CD8-positive, alpha-beta memory T cell (primary cell): ENCODE measurements at regions not wholly inside any gene's neighbourhood (a gene's known extent, or its start where the extent isn't known, plus 50 kb on each side); places are given as distances from the start of the nearest gene placed in this dataset.

Source experiments
- CTCF ChIA-PET: fragments of 350-600 bp; sonication (Branson Sonifier 250); formaldehyde crosslinking; loops from one replicate; lab custom pipeline; 2021; ENCODE audit warnings: antibody characterized with exemption; lab: Charles Lee
- POLR2A ChIA-PET: fragments of 350-600 bp; sonication (Branson Sonifier 250); formaldehyde crosslinking; loops from one replicate; lab custom pipeline; 2021; ENCODE audit warnings: antibody characterized with exemption; lab: Charles Lee
- DNase-seq, 5 donors: peaks; one replicate each; pipeline versions ENCODE4 v3.0.0 to v3.0.0-alpha.2; 2020 to 2022; ENCODE audit warnings: mixed read lengths in 1 of 5
- H3K27ac ChIP-seq: one replicate; pipeline ENCODE4 v1.7.0; 2013; ENCODE audit warnings: low read depth, mild to moderate bottlenecking, low read length, moderate library complexity
- H3K27me3 ChIP-seq: 2 replicates; pipeline ENCODE4 v1.7.0; 2013; ENCODE audit warnings: low read length, mild to moderate bottlenecking; ENCODE audit not compliant: insufficient read depth, poor library complexity, severe bottlenecking
- H3K36me3 ChIP-seq: 2 replicates; pipeline ENCODE4 v1.7.0; 2013; ENCODE audit warnings: mild to moderate bottlenecking, low read length, moderate library complexity; ENCODE audit not compliant: insufficient read depth
- H3K4me1 ChIP-seq: 2 replicates; pipeline ENCODE4 v1.7.0; 2013; ENCODE audit warnings: mild to moderate bottlenecking, low read length, moderate library complexity; ENCODE audit not compliant: insufficient read depth
- H3K4me3 ChIP-seq: 2 replicates; pipeline ENCODE4 v1.7.0; 2013; ENCODE audit warnings: mild to moderate bottlenecking, low read length
- H3K9me3 ChIP-seq: 2 replicates; pipeline ENCODE4 v1.7.0; 2013; ENCODE audit warnings: mild to moderate bottlenecking, low read length
- H3K27ac Mint-ChIP-seq, 8 donors: one replicate each; pipeline ENCODE4 v1.8.0; 2020 to 2021; ENCODE audit warnings: mixed read lengths in 8 of 8, mild to moderate bottlenecking in 6 of 8, inconsistent platforms in 3 of 8, moderate library complexity in 3 of 8
- H3K27me3 Mint-ChIP-seq, 2 donors: one replicate each; pipeline ENCODE4 v1.8.0; 2020 to 2021; ENCODE audit warnings: mixed read lengths in 2 of 2, mild to moderate bottlenecking in 1 of 2, moderate library complexity in 1 of 2
- H3K36me3 Mint-ChIP-seq, 3 donors: one replicate each; pipeline ENCODE4 v1.8.0; 2020 to 2021; ENCODE audit warnings: mixed read lengths in 3 of 3, inconsistent platforms in 1 of 3, mild to moderate bottlenecking in 1 of 3
- H3K4me1 Mint-ChIP-seq, 3 donors: one replicate each; pipeline ENCODE4 v1.8.0; 2020 to 2021; ENCODE audit warnings: mixed read lengths in 3 of 3, inconsistent platforms in 1 of 3, mild to moderate bottlenecking in 1 of 3
- H3K4me3 Mint-ChIP-seq, 7 donors: one replicate each; pipeline ENCODE4 v1.8.0; 2020 to 2021; ENCODE audit warnings: mixed read lengths in 7 of 7, mild to moderate bottlenecking in 6 of 7, moderate library complexity in 4 of 7, inconsistent platforms in 2 of 7
- H3K9me3 Mint-ChIP-seq, 5 donors: one replicate each; pipeline ENCODE4 v1.8.0; 2020 to 2022; ENCODE audit warnings: mixed read lengths in 5 of 5, mild to moderate bottlenecking in 3 of 5, moderate library complexity in 2 of 5, inconsistent platforms in 1 of 5

DNA sequence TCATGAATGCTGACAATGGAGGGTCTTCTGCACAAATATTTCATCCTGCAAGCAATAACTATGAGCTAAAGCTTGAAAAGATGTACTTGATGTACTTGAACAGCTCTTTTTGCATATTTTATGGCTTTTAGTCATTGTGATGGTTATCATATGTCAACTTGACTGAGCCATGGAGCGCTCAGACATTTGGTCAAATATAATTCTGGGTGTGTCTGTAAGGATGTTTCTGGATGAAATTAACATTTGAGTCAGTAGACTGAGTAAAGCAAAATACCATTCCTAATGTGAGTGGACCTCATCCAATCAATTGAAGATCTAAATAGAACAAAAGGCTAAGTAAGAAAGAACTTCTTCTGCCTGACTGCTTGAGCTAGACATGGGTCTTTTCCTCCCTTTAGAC, 509.0 kb downstream of the BCL11A start:
- H3K27ac ChIP-seq = no peak overlapping the region
- no peaks in the 10 kb centered on the region for H3K4me1 Mint-ChIP-seq
- H3K27ac Mint-ChIP-seq = no peak overlapping the region
- POLR2A ChIA-PET = no interaction called here
- no peak overlapping the region for H3K4me3 ChIP-seq
- no peak overlapping the region for H3K4me3 Mint-ChIP-seq
- H3K27me3 Mint-ChIP-seq = no peaks in the 10 kb centered on the region
- H3K27me3 ChIP-seq = no peaks in the 10 kb centered on the region
- no peaks in the 10 kb centered on the region for H3K4me1 ChIP-seq
- H3K9me3 Mint-ChIP-seq = peaks cover 0 to 8% (median 2%) of the 10 kb centered on the region in 5 donors
- CTCF ChIA-PET = no interaction called here
- no peaks in the 10 kb centered on the region for H3K36me3 Mint-ChIP-seq
- DNase-seq = no peak
- no peaks in the 10 kb centered on the region for H3K36me3 ChIP-seq
- H3K9me3 ChIP-seq = no peaks in the 10 kb centered on the region

DNA sequence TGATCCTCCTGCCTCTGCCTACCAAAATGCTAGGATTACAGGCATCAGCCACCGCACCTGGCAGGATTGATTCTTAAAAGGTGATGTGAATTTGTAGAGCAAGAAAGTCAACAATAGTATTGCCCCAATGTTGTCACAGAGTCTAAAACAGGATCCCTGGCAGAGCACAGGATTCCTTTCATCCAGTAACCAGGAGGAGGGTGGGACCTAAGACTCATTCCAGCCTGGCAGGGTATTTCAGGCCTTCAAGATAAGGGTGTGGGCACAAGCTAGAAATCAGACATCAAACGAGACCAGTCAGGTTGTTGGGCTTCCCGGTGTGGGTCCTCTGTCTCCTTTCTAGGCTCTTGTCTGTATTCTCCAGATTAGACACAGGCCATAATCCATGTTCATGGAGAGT, 511.4 kb downstream of the BCL11A start:
- ChIA-PET CTCF (no interaction called here), POLR2A (no interaction called here)
- no peaks in the 10 kb centered on the region for H3K4me1 ChIP-seq
- H3K36me3 ChIP-seq = no peaks in the 10 kb centered on the region
- Mint-ChIP-seq H3K27ac (no peak overlapping the region), H3K9me3 (peaks cover 0 to 8% (median 0%) of the 10 kb centered on the region in 5 donors), H3K27me3 (no peaks in the 10 kb centered on the region), H3K4me3 (no peak overlapping the region), H3K36me3 (no peaks in the 10 kb centered on the region), H3K4me1 (no peaks in the 10 kb centered on the region)
- H3K9me3 ChIP-seq = no peaks in the 10 kb centered on the region
- H3K27ac ChIP-seq = no peak overlapping the region
- DNase-seq = no peak
- no peak overlapping the region for H3K4me3 ChIP-seq
- no peaks in the 10 kb centered on the region for H3K27me3 ChIP-seq

DNA sequence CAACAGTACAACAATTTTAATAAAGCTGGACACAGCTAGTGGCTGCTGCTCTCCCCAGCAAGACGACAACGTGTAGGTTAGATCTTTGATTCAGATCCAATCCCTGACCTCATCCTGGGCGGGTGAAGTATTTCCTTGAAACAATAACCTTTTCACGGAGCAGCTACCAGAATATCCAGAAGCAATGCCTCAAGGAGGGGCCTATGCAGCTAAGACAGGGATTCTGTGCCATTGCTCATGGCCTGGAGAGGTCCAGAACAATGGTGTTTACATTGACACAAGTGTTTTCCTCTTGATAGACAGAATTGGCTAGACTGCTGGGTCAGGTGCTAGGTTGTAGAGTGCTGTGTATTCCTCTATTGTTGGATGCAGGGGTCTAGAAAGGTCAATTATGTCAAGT, 520.1 kb downstream of the BCL11A start:
- Histone ChIP-seq H3K27me3 (no peaks in the 10 kb centered on the region), H3K27ac (no peak overlapping the region), H3K9me3 (no peaks in the 10 kb centered on the region), H3K4me3 (no peak overlapping the region), H3K4me1 (no peaks in the 10 kb centered on the region), H3K36me3 (no peaks in the 10 kb centered on the region)
- peaks cover 0 to 2% of the 10 kb centered on the region in 2 donors for H3K27me3 Mint-ChIP-seq
- POLR2A ChIA-PET = no interaction called here
- H3K4me1 Mint-ChIP-seq = no peaks in the 10 kb centered on the region
- CTCF ChIA-PET = no interaction called here
- H3K9me3 Mint-ChIP-seq = peaks cover 5 to 23% (median 11%) of the 10 kb centered on the region in 5 donors
- DNase-seq = no peak
- no peak overlapping the region for H3K4me3 Mint-ChIP-seq
- H3K27ac Mint-ChIP-seq = no peak overlapping the region
- no peaks in the 10 kb centered on the region for H3K36me3 Mint-ChIP-seq

DNA sequence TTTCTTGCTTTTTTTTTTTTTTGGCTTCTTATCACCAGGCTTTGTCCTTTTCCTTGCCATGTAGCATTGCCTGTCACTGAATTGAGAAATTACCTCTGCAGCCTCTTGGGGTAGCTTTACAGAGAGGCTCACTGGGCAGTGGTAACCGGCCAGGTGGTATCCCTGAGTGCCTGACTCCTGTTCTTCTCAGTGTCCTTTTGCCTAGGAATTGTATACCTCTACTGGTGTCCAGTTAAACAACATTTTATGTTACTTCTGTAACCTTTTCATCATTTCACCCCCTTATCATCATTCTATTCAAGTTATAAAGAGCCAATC, 523.9 kb downstream of the BCL11A start:
- Histone ChIP-seq H3K36me3 (no peaks in the 10 kb centered on the region), H3K27me3 (no peaks in the 10 kb centered on the region), H3K4me3 (no peak overlapping the region), H3K9me3 (no peaks in the 10 kb centered on the region), H3K27ac (no peak overlapping the region), H3K4me1 (no peaks in the 10 kb centered on the region)
- Mint-ChIP-seq H3K27me3 (peaks cover 0 to 2% of the 10 kb centered on the region in 2 donors), H3K27ac (no peak overlapping the region), H3K9me3 (peaks cover 5 to 23% (median 10%) of the 10 kb centered on the region in 5 donors), H3K4me3 (no peak overlapping the region), H3K36me3 (no peaks in the 10 kb centered on the region), H3K4me1 (no peaks in the 10 kb centered on the region)
- DNase-seq = no peak
- POLR2A ChIA-PET = no interaction called here
- CTCF ChIA-PET = no interaction called here

DNA sequence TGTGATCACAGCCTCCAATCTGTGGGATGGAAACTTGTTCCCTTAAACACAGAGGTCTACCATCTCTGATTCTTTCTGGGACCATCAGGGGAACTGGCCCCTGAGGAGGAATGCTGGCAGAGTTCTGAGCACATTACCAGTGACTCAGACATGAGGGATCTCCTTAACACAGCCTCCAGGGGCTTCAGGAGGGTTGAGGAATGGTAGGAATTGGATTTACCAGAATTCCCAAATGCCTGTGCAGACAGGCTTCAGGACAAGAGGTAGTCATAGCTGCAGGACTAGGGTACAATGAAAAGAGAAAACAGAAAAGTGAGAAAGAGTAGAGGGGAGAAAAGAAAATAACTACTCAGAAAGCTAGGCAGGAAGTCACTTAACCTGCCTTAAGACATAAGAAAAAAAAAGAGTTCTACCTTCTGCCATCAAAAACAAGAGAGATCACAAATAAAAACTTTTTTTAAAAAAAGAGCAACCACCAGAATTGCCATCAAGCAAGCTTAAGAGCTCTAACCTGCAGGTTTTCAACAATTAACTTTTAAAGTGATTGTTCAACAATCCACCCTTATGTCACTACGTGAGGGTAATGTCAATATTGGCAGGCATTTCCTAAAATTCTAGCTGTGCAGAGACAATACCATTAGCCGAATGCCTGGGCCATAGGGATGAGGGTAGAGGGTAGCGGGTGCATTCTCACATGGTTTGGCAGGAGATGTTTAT, 524.4 kb downstream of the BCL11A start:
- Mint-ChIP-seq H3K9me3 (peaks cover 5 to 23% (median 10%) of the 10 kb centered on the region in 5 donors), H3K36me3 (no peaks in the 10 kb centered on the region), H3K4me1 (no peaks in the 10 kb centered on the region), H3K27me3 (peaks cover 0 to 2% of the 10 kb centered on the region in 2 donors), H3K4me3 (no peak overlapping the region), H3K27ac (no peak overlapping the region)
- no peaks in the 10 kb centered on the region for H3K4me1 ChIP-seq
- no peaks in the 10 kb centered on the region for H3K9me3 ChIP-seq
- no peak overlapping the region for H3K4me3 ChIP-seq
- ChIA-PET POLR2A (no interaction called here), CTCF (no interaction called here)
- H3K27ac ChIP-seq = no peak overlapping the region
- H3K27me3 ChIP-seq = no peaks in the 10 kb centered on the region
- no peak for DNase-seq
- H3K36me3 ChIP-seq = no peaks in the 10 kb centered on the region

DNA sequence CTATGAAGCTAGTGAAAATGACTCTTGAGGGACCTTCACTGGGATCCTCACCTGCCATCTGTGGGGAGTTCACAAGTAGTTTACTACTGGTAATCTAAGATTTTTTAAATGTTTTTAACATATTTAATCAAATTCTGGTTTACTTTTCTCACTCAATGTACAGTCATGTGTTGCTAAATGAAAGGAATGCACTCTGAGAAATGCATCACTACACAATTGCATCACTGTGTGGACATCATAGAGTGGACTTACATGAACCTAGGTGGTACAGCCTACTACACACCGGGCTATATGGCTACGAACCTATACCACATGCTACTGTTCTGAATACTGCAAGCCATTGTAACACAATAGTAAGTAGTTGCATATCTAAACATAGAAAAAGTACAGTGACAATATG, 528.0 kb downstream of the BCL11A start:
- Histone ChIP-seq H3K36me3 (no peaks in the 10 kb centered on the region), H3K4me3 (no peak overlapping the region), H3K4me1 (no peaks in the 10 kb centered on the region), H3K27ac (no peak overlapping the region), H3K9me3 (no peaks in the 10 kb centered on the region), H3K27me3 (no peaks in the 10 kb centered on the region)
- CTCF ChIA-PET = no interaction called here
- POLR2A ChIA-PET = no interaction called here
- Mint-ChIP-seq H3K27ac (no peak overlapping the region), H3K4me1 (no peaks in the 10 kb centered on the region), H3K9me3 (peaks cover 0 to 8% (median 2%) of the 10 kb centered on the region in 5 donors), H3K36me3 (no peaks in the 10 kb centered on the region), H3K27me3 (peaks cover 0 to 3% of the 10 kb centered on the region in 2 donors), H3K4me3 (no peak overlapping the region)
- DNase-seq = no peak

DNA sequence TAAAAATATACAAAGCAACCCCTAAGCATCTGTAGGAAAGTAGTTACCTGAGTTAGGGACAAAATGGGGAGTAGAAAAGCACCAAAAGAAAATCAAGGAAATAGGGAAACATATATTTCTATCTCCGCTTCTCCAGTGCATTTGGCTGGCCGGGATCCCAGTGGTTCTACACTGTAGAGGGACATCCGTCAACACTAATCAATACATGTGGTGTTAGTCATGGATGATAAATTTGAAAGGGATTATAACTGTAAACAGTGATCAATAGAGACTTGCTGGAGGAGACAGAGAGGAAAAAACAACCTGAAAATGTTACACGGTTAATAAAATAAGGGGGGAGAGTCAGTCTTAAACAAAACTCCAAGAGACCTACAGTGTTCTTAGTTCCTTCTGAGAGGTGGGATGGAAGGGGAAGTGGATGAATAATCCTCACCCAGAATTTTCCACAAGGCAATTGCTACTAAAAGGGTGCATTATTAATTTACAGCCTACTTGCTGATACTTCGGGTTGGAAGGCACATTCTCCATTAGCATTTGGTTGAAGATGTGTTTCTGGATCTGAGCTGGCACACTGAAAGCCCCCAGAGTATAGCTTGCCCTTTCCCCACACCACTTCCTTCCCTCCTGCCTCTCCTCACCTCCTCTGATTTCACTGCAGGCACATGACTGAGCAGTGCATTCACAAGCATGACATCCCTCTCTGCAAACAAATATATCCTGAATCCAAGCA, 530.0 kb downstream of the BCL11A start:
- no peak for DNase-seq
- H3K4me3 Mint-ChIP-seq = no peak overlapping the region
- no peaks in the 10 kb centered on the region for H3K4me1 ChIP-seq
- no peak overlapping the region for H3K27ac ChIP-seq
- H3K9me3 Mint-ChIP-seq = peaks cover 0 to 12% (median 3%) of the 10 kb centered on the region in 5 donors
- H3K36me3 Mint-ChIP-seq = no peaks in the 10 kb centered on the region
- no peaks in the 10 kb centered on the region for H3K27me3 ChIP-seq
- H3K4me1 Mint-ChIP-seq = no peaks in the 10 kb centered on the region
- ChIA-PET CTCF (no interaction called here), POLR2A (no interaction called here)
- no peaks in the 10 kb centered on the region for H3K36me3 ChIP-seq
- H3K27ac Mint-ChIP-seq = no peak overlapping the region
- no peak overlapping the region for H3K4me3 ChIP-seq
- no peaks in the 10 kb centered on the region for H3K9me3 ChIP-seq
- H3K27me3 Mint-ChIP-seq = peaks cover 0 to 2% of the 10 kb centered on the region in 2 donors

DNA sequence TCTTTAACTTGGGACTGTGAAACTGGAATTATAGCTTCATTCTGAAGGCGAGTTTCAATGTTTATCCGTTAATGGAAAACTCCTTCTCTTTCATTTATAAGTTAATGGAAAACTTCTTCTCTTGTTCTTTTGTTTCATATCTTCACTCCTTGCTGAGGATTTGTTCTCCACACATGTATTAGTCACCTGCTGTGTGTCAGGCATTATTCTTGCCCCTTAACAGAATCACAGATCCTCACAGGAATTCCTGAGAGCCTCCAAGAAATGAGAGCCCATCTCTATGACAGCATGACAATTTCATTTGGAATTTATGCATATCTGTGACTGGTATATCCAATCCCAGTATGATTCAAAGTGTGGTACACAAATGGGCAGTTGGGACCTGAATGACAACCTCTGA, 545.8 kb downstream of the BCL11A start:
- Histone ChIP-seq H3K27ac (no peak overlapping the region), H3K4me3 (no peak overlapping the region), H3K36me3 (no peaks in the 10 kb centered on the region), H3K9me3 (no peaks in the 10 kb centered on the region), H3K27me3 (no peaks in the 10 kb centered on the region), H3K4me1 (no peaks in the 10 kb centered on the region)
- ChIA-PET CTCF (interaction anchor here (1.4 kb wide), 1 partner anchor 15 kb away, joined by 3 read pairs; no protein-coding TSS in a partner anchor), POLR2A (no interaction called here)
- Mint-ChIP-seq H3K36me3 (no peaks in the 10 kb centered on the region), H3K9me3 (peaks cover 0 to 7% (median 0%) of the 10 kb centered on the region in 5 donors), H3K27me3 (no peaks in the 10 kb centered on the region), H3K27ac (no peak overlapping the region), H3K4me3 (no peak overlapping the region), H3K4me1 (no peaks in the 10 kb centered on the region)
- DNase-seq = no peak
